Immature natural killer cell (primary cell): ENCODE measurements at regions not wholly inside any gene's neighbourhood (a gene's known extent, or its start where the extent isn't known, plus 50 kb on each side); places are given as distances from the start of the nearest gene placed in this dataset.

Experiments used
- DNase-seq, 3 donors: peaks; one replicate each; pipeline ENCODE4 v3.0.0; 2022; ENCODE audit warnings: mixed read lengths in 1 of 3
- H3K27ac Mint-ChIP-seq, 6 donors: one replicate each; pipeline ENCODE4 v1.8.0; 2020; ENCODE audit warnings: mixed read lengths in 6 of 6, mild to moderate bottlenecking in 5 of 6, inconsistent platforms in 4 of 6, moderate library complexity in 3 of 6
- H3K27me3 Mint-ChIP-seq, 3 donors: one replicate each; pipeline ENCODE4 v1.8.0; 2020 to 2021; ENCODE audit warnings: low read depth in 3 of 3, mild to moderate bottlenecking in 3 of 3, mixed read lengths in 3 of 3, moderate library complexity in 3 of 3, inconsistent platforms in 1 of 3
- H3K36me3 Mint-ChIP-seq, 3 donors: one replicate each; pipeline ENCODE4 v1.8.0; 2020; ENCODE audit warnings: mixed read lengths in 3 of 3, inconsistent platforms in 2 of 3, mild to moderate bottlenecking in 2 of 3
- H3K4me1 Mint-ChIP-seq, 2 donors: one replicate each; pipeline ENCODE4 v1.8.0; 2020; ENCODE audit warnings: inconsistent platforms in 2 of 2, mild to moderate bottlenecking in 2 of 2, mixed read lengths in 2 of 2, moderate library complexity in 1 of 2
- H3K4me3 Mint-ChIP-seq, 5 donors: one replicate each; pipeline ENCODE4 v1.8.0; 2020; ENCODE audit warnings: mild to moderate bottlenecking in 5 of 5, mixed read lengths in 5 of 5, inconsistent platforms in 3 of 5, moderate library complexity in 3 of 5
- H3K9me3 Mint-ChIP-seq, 6 donors: one replicate each; pipeline ENCODE4 v1.8.0; 2020; ENCODE audit warnings: mild to moderate bottlenecking in 6 of 6, mixed read lengths in 6 of 6, inconsistent platforms in 4 of 6, moderate library complexity in 3 of 6

- peaks cover 0 to 4% (median 0%) of the 10 kb centered on the region in 3 donors for H3K36me3 Mint-ChIP-seq
- no peaks in the 10 kb centered on the region for H3K27me3 Mint-ChIP-seq
- no peaks in the 10 kb centered on the region for H3K4me1 Mint-ChIP-seq
- H3K27ac Mint-ChIP-seq, result no peak overlapping the region
- DNase-seq, result no peak
- no peak overlapping the region for H3K4me3 Mint-ChIP-seq
- H3K9me3 Mint-ChIP-seq, result peaks cover 4 to 40% (median 12%) of the 10 kb centered on the region in 6 donors
Measured at GRCh38 chr11:91819777-91820176, 404.8 kb upstream of the FAT3 start.

GRCh38 chr11:91819195-91819594, 405.4 kb upstream of the FAT3 start:
- Mint-ChIP-seq H3K36me3 (peaks cover 0 to 4% (median 0%) of the 10 kb centered on the region in 3 donors), H3K27ac (no peak overlapping the region), H3K4me1 (no peaks in the 10 kb centered on the region), H3K4me3 (no peak overlapping the region), H3K9me3 (peaks cover 4 to 42% (median 12%) of the 10 kb centered on the region in 6 donors), H3K27me3 (no peaks in the 10 kb centered on the region)
- DNase-seq, result no peak

- H3K4me1 Mint-ChIP-seq, result no peaks in the 10 kb centered on the region
- H3K27me3 Mint-ChIP-seq, result no peaks in the 10 kb centered on the region
- no peak overlapping the region for H3K27ac Mint-ChIP-seq
- peaks cover 0 to 4% (median 0%) of the 10 kb centered on the region in 3 donors for H3K36me3 Mint-ChIP-seq
- H3K9me3 Mint-ChIP-seq, result peaks cover 4 to 42% (median 13%) of the 10 kb centered on the region in 6 donors
- no peak overlapping the region for H3K4me3 Mint-ChIP-seq
- no peak for DNase-seq
Measured at GRCh38 chr11:91817996-91818395, 406.6 kb upstream of the FAT3 start.

DNA sequence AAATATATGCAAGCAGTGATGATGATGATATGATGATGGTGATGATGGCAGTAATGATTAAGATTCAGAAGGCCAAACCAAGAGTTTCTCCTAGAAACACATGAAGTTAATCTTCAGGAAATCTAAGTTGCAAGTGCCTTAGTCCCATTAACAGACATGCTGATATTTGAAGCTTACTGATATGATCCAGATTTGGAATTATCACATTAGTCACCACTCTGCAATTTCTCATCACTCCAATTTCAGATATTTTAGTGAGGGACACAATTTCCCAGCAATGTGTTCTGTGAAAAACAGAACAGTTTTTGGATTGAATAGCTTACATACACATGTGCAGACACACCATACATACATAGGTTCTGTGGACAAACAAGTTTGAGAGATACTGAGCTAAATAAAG, 411.4 kb upstream of the FAT3 start:
- peaks cover 0 to 1% (median 0%) of the 10 kb centered on the region in 3 donors for H3K27me3 Mint-ChIP-seq
- no peak for DNase-seq
- H3K36me3 Mint-ChIP-seq, result no peaks in the 10 kb centered on the region
- no peak overlapping the region for H3K27ac Mint-ChIP-seq
- H3K4me3 Mint-ChIP-seq, result no peak overlapping the region
- H3K9me3 Mint-ChIP-seq, result peaks cover 6 to 36% (median 12%) of the 10 kb centered on the region in 6 donors
- no peaks in the 10 kb centered on the region for H3K4me1 Mint-ChIP-seq

GRCh38 chr11:91810871-91811270, 413.7 kb upstream of the FAT3 start:
- no peak overlapping the region for H3K4me3 Mint-ChIP-seq
- peaks cover 0 to 1% (median 0%) of the 10 kb centered on the region in 3 donors for H3K27me3 Mint-ChIP-seq

GRCh38 chr11:91805293-91805692, 419.3 kb upstream of the FAT3 start:
- no peak overlapping the region for H3K27ac Mint-ChIP-seq
- DNase-seq, result no peak
- no peaks in the 10 kb centered on the region for H3K4me1 Mint-ChIP-seq
- H3K36me3 Mint-ChIP-seq, result no peaks in the 10 kb centered on the region
- H3K4me3 Mint-ChIP-seq, result no peak overlapping the region
- H3K9me3 Mint-ChIP-seq, result peaks cover 7 to 42% (median 13%) of the 10 kb centered on the region in 6 donors
- H3K27me3 Mint-ChIP-seq, result peaks cover 0 to 1% (median 0%) of the 10 kb centered on the region in 3 donors

More at GRCh38 chr11:91810871-91811270, 413.7 kb upstream of the FAT3 start:
- Mint-ChIP-seq H3K36me3 (no peaks in the 10 kb centered on the region), H3K4me1 (no peaks in the 10 kb centered on the region), H3K9me3 (peaks cover 9 to 42% (median 13%) of the 10 kb centered on the region in 6 donors), H3K27ac (no peak overlapping the region)
- DNase-seq, result no peak

DNA sequence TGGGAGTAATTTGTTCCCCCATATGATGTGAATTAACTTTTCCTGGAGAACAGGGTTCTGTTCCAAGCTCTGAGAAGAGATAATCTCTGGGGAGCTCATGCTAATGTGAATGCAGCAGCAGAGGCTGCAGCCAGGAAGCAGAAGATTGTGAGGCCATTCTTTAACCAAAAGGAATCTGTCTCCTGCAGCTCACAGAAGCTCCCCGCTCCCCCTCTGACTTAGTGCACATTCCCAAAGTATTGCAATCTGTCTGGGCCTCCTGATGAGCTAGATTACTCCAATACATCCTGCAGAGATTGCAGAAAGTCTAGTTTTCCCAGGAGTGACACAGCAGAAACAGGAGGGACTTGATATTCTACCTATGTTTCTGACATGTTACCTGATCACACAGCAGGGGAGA, 420.6 kb upstream of the FAT3 start:
- Mint-ChIP-seq H3K4me1 (no peaks in the 10 kb centered on the region), H3K27me3 (peaks cover 0 to 1% (median 0%) of the 10 kb centered on the region in 3 donors), H3K27ac (no peak overlapping the region), H3K9me3 (peaks cover 7 to 48% (median 14%) of the 10 kb centered on the region in 6 donors), H3K36me3 (no peaks in the 10 kb centered on the region), H3K4me3 (no peak overlapping the region)
- DNase-seq, result no peak

DNA sequence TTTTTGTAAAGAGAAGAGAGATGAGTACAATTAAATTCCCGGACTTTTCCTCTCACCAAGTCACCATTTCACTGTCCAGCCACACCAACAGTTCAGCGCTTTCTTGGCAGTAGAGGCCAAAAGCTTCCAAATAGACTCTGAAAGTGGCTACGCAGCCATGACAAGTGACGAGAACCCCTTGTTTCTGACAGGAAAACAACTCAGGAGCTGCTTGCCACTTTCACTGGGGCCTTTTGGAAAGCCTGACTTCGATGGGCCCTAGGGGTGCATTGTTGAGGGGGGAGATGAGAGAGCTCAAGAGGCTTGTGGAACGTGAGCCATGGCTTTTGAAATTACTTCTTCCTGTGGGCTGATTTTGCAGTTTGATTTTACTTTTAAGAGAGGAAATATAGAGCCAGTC, 422.1 kb upstream of the FAT3 start:
- DNase-seq, result no peak
- Mint-ChIP-seq H3K4me1 (no peaks in the 10 kb centered on the region), H3K36me3 (no peaks in the 10 kb centered on the region), H3K27me3 (no peaks in the 10 kb centered on the region), H3K27ac (no peak overlapping the region), H3K4me3 (no peak overlapping the region), H3K9me3 (peaks cover 11 to 37% (median 13%) of the 10 kb centered on the region in 6 donors)

DNA sequence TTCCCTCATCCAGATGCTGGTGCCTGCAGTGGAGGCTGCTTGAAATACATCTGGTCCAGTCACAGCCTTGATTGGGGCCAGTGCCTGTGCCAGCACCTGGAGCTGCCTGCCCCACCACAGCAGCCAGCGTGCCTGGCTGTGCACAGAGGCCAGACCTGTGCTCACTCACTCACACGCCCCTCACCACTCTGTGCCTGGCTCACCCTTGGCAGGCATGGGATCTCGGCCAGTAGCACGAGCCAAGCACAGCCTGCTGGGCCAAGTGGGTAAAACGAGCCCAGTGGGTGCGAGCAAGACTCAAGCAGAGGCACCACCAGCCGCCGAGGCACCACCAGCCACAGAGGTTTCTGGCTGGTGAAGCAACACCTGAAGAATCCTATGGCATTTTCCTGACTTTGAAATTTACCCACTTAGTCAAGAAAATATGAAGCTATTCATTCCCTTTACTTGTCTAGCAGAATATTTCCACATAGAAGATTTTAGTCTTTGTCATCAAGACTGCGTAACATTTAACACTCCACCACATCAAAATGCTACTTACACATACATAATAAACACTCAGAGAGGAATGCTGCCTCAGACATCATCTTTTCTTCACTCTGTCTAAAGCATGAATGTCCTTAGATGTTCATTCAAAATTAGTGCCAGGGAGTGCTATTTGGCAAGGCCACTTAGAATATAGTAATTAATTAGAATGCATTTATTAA, 424.3 kb upstream of the FAT3 start:
- Mint-ChIP-seq H3K27ac (no peak overlapping the region), H3K4me3 (no peak overlapping the region), H3K27me3 (no peaks in the 10 kb centered on the region), H3K9me3 (peaks cover 8 to 32% (median 13%) of the 10 kb centered on the region in 6 donors), H3K36me3 (no peaks in the 10 kb centered on the region), H3K4me1 (no peaks in the 10 kb centered on the region)
- DNase-seq, result no peak

DNA sequence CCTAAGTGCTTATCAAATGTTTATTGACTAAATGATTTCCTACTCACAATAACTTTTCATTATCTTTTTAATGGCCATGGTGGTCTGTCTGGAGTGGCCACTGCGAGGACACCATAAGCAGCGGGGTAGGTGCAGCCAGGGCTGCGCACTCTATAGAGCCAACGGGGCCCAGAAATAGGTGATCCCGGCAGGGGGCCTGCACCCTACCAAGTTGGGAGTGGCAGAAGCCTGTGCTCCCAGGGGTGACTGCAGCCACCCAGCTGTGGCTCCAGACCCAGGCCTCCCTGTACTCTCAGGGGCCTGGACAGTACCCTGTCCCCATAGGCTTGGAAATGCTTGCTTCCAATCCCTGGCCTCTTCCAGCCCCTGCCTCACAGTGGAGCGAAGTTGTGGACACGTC, 426.4 kb upstream of the FAT3 start:
- Mint-ChIP-seq H3K27ac (no peak overlapping the region), H3K4me3 (no peak overlapping the region), H3K36me3 (no peaks in the 10 kb centered on the region), H3K4me1 (no peaks in the 10 kb centered on the region), H3K9me3 (peaks cover 5 to 32% (median 13%) of the 10 kb centered on the region in 6 donors), H3K27me3 (no peaks in the 10 kb centered on the region)
- no peak for DNase-seq

- Mint-ChIP-seq H3K4me3 (no peak overlapping the region), H3K27ac (no peak overlapping the region), H3K27me3 (no peaks in the 10 kb centered on the region), H3K36me3 (no peaks in the 10 kb centered on the region), H3K4me1 (no peaks in the 10 kb centered on the region), H3K9me3 (peaks cover 6 to 28% (median 11%) of the 10 kb centered on the region in 6 donors)
- no peak for DNase-seq
Measured at GRCh38 chr11:91796999-91797398, 427.6 kb upstream of the FAT3 start.

GRCh38 chr11:91795139-91795887, 429.3 kb upstream of the FAT3 start:
- Mint-ChIP-seq H3K27me3 (no peaks in the 10 kb centered on the region), H3K36me3 (no peaks in the 10 kb centered on the region)

GRCh38 chr11:91794146-91794545, 430.5 kb upstream of the FAT3 start:
- Mint-ChIP-seq H3K36me3 (no peaks in the 10 kb centered on the region), H3K4me1 (no peaks in the 10 kb centered on the region), H3K9me3 (peaks cover 3 to 13% (median 9%) of the 10 kb centered on the region in 6 donors), H3K27ac (no peak overlapping the region), H3K4me3 (no peak overlapping the region), H3K27me3 (no peaks in the 10 kb centered on the region)
- DNase-seq, result no peak

More at GRCh38 chr11:91795139-91795887, 429.3 kb upstream of the FAT3 start:
- DNase-seq, result no peak
- H3K4me3 Mint-ChIP-seq, result no peak overlapping the region
- H3K27ac Mint-ChIP-seq, result no peak overlapping the region
- H3K9me3 Mint-ChIP-seq, result peaks cover 6 to 17% (median 10%) of the 10 kb centered on the region in 6 donors
- H3K4me1 Mint-ChIP-seq, result no peaks in the 10 kb centered on the region

DNA sequence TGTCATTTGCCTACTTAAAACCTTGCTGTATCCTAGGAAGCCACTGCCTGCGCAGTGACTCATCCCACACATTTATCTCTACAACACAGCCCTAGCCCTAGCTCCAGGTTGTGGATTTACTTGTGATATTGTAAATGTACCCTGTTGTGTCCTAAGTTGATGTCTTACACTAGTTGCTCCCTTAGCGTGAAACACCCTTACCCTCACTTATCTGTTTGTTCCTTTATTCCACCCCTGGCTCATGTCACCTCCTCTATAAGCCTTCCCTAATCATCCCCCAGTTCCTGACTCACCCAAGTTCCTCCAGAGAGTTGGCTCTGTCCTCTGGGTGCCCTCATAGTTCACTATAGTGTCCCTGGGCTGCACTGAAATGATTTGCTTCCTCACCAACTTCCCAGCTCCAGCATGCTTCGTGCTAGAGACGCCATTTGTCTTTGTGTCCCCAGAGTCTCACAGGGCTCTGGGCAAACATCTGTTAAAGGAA, 431.8 kb upstream of the FAT3 start:
- Mint-ChIP-seq H3K4me3 (no peak overlapping the region), H3K36me3 (no peaks in the 10 kb centered on the region), H3K4me1 (no peaks in the 10 kb centered on the region), H3K9me3 (peaks cover 0 to 12% (median 7%) of the 10 kb centered on the region in 6 donors), H3K27ac (no peak overlapping the region), H3K27me3 (no peaks in the 10 kb centered on the region)
- no peak for DNase-seq
